ENCODE measurements at regions not wholly inside any gene's neighbourhood (a gene's known extent, or its start where the extent isn't known, plus 50 kb on each side); places are given as distances from the start of the nearest gene placed in this dataset.

GRCh38 chr14:101246894-101247841, 314.1 kb upstream of the DIO3 start:
- no peak for DNase-seq (ENCODE audit: low spot score, unreplicated experiment)

GRCh38 chr14:101247842-101248725, 313.2 kb upstream of the DIO3 start:
- no peak for DNase-seq (ENCODE audit: low spot score, unreplicated experiment)
- Mint-ChIP-seq H3K27ac (no peak overlapping the region), H3K4me3 (ENCODE audit: low read depth) (no peak overlapping the region), H3K36me3 (ENCODE audit: insufficient read depth) (no peaks in the 10 kb centered on the region), H3K9me3 (ENCODE audit: low read depth) (no peaks in the 10 kb centered on the region), H3K27me3 (no peaks in the 10 kb centered on the region), H3K4me1 (ENCODE audit: low read depth) (peaks cover 2% of the 10 kb centered on the region)
- no peak for TF ChIP-seq CTCF (IDR thresholded peaks at IDR 0.05; ENCODE audit: unreplicated experiment)

More at GRCh38 chr14:101246894-101247841, 314.1 kb upstream of the DIO3 start:
- H3K4me3 Mint-ChIP-seq (ENCODE audit: low read depth), result no peak overlapping the region
- H3K4me1 Mint-ChIP-seq (ENCODE audit: low read depth), result peaks cover 6% of the 10 kb centered on the region
- no peak for TF ChIP-seq CTCF (IDR thresholded peaks at IDR 0.05; ENCODE audit: unreplicated experiment)
- no peaks in the 10 kb centered on the region for H3K9me3 Mint-ChIP-seq (ENCODE audit: low read depth)
- no peak overlapping the region for H3K27ac Mint-ChIP-seq
- no peaks in the 10 kb centered on the region for H3K27me3 Mint-ChIP-seq
- H3K36me3 Mint-ChIP-seq (ENCODE audit: insufficient read depth), result no peaks in the 10 kb centered on the region

GRCh38 chr14:101248840-101249675, 312.2 kb upstream of the DIO3 start:
- no peaks in the 10 kb centered on the region for H3K36me3 Mint-ChIP-seq (ENCODE audit: insufficient read depth)
- H3K9me3 Mint-ChIP-seq (ENCODE audit: low read depth), result no peaks in the 10 kb centered on the region
- no peak overlapping the region for H3K27ac Mint-ChIP-seq
- H3K4me3 Mint-ChIP-seq (ENCODE audit: low read depth), result no peak overlapping the region
- H3K4me1 Mint-ChIP-seq (ENCODE audit: low read depth), result no peaks in the 10 kb centered on the region
- TF ChIP-seq CTCF (IDR thresholded peaks at IDR 0.05; ENCODE audit: unreplicated experiment), result no peak
- DNase-seq (ENCODE audit: low spot score, unreplicated experiment), result no peak
- H3K27me3 Mint-ChIP-seq, result peaks cover 2% of the 10 kb centered on the region

- no peaks in the 10 kb centered on the region for H3K4me1 Mint-ChIP-seq (ENCODE audit: low read depth)
- H3K9me3 Mint-ChIP-seq (ENCODE audit: low read depth), result no peaks in the 10 kb centered on the region
- peaks cover 7% of the 10 kb centered on the region for H3K27me3 Mint-ChIP-seq
- TF ChIP-seq CTCF (IDR thresholded peaks at IDR 0.05; ENCODE audit: unreplicated experiment), result no peak
- no peak overlapping the region for H3K27ac Mint-ChIP-seq
- DNase-seq (ENCODE audit: low spot score, unreplicated experiment), result no peak
- no peaks in the 10 kb centered on the region for H3K36me3 Mint-ChIP-seq (ENCODE audit: insufficient read depth)
- H3K4me3 Mint-ChIP-seq (ENCODE audit: low read depth), result no peak overlapping the region
Observed at GRCh38 chr14:101249676-101250036, 311.6 kb upstream of the DIO3 start.

Measured in progenitor cell of endocrine pancreas (in vitro differentiated cells).